ENCODE measurements at regions not wholly inside any gene's neighbourhood (a gene's known extent, or its start where the extent isn't known, plus 50 kb on each side); places are given as distances from the start of the nearest gene placed in this dataset.

GRCh38 chr6:15906420-15907016 lies 222.4 kb upstream of the MYLIP start:
- Histone ChIP-seq H3K9me3 (ENCODE audit: control insufficient read depth, insufficient read depth, low read length) (no peaks in the 10 kb centered on the region), H3K27me3 (ENCODE audit: control insufficient read depth, insufficient read depth, low read length) (no peaks in the 10 kb centered on the region), H3K36me3 (ENCODE audit: control insufficient read depth, insufficient read depth, low read length) (no peaks in the 10 kb centered on the region), H3K4me1 (ENCODE audit: control insufficient read depth, insufficient read depth, low read length) (peaks cover 15% of the 10 kb centered on the region; the same call in 1 of the 2 replicates), H3K4me3 (ENCODE audit: low read length) (no peak overlapping the region), H3K27ac (ENCODE audit: low read length) (no peak overlapping the region)
- no CpG with 5 or more reads among the region's 10 CpGs for WGBS (ENCODE audit: insufficient coverage, insufficient read length)
- no peak for DNase-seq (ENCODE audit: low read depth, low spot score)

GRCh38 chr6:15905488-15906419 lies 223.1 kb upstream of the MYLIP start:
- H3K9me3 ChIP-seq (ENCODE audit: control insufficient read depth, insufficient read depth, low read length): no peaks in the 10 kb centered on the region
- no peak overlapping the region for H3K27ac ChIP-seq (ENCODE audit: low read length)
- H3K4me1 ChIP-seq (ENCODE audit: control insufficient read depth, insufficient read depth, low read length): peaks cover 16% of the 10 kb centered on the region; the same call in 1 of the 2 replicates
- WGBS (ENCODE audit: insufficient coverage, insufficient read length): no CpG with 5 or more reads among the region's 8 CpGs
- no peaks in the 10 kb centered on the region for H3K27me3 ChIP-seq (ENCODE audit: control insufficient read depth, insufficient read depth, low read length)
- DNase-seq (ENCODE audit: low read depth, low spot score): no peak
- no peaks in the 10 kb centered on the region for H3K36me3 ChIP-seq (ENCODE audit: control insufficient read depth, insufficient read depth, low read length)
- no peak overlapping the region for H3K4me3 ChIP-seq (ENCODE audit: low read length)

GRCh38 chr6:15904651-15905376 lies 224.1 kb upstream of the MYLIP start:
- H3K27ac ChIP-seq (ENCODE audit: low read length): no peak overlapping the region
- DNase-seq (ENCODE audit: low read depth, low spot score): no peak
- no peak overlapping the region for H3K4me3 ChIP-seq (ENCODE audit: low read length)
- no CpG with 5 or more reads among the region's 6 CpGs for WGBS (ENCODE audit: insufficient coverage, insufficient read length)
- H3K4me1 ChIP-seq (ENCODE audit: control insufficient read depth, insufficient read depth, low read length): peaks cover 15% of the 10 kb centered on the region; the same call in 1 of the 2 replicates
- no peaks in the 10 kb centered on the region for H3K36me3 ChIP-seq (ENCODE audit: control insufficient read depth, insufficient read depth, low read length)
- H3K27me3 ChIP-seq (ENCODE audit: control insufficient read depth, insufficient read depth, low read length): no peaks in the 10 kb centered on the region
- H3K9me3 ChIP-seq (ENCODE audit: control insufficient read depth, insufficient read depth, low read length): no peaks in the 10 kb centered on the region

GRCh38 chr6:15901141-15902115 lies 227.5 kb upstream of the MYLIP start:
- H3K4me1 ChIP-seq (ENCODE audit: control insufficient read depth, insufficient read depth, low read length): peaks cover 16% of the 10 kb centered on the region
- H3K4me3 ChIP-seq (ENCODE audit: low read length): no peak overlapping the region
- WGBS (ENCODE audit: insufficient coverage, insufficient read length): no CpG with 5 or more reads among the region's 13 CpGs
- H3K9me3 ChIP-seq (ENCODE audit: control insufficient read depth, insufficient read depth, low read length): no peaks in the 10 kb centered on the region
- no peak overlapping the region for H3K27ac ChIP-seq (ENCODE audit: low read length)
- DNase-seq (ENCODE audit: low read depth, low spot score): no peak
- H3K27me3 ChIP-seq (ENCODE audit: control insufficient read depth, insufficient read depth, low read length): no peaks in the 10 kb centered on the region
- no peaks in the 10 kb centered on the region for H3K36me3 ChIP-seq (ENCODE audit: control insufficient read depth, insufficient read depth, low read length)

GRCh38 chr6:15898693-15899092 lies 230.2 kb upstream of the MYLIP start:
- DNase-seq (ENCODE audit: low read depth, low spot score): no peak
- Histone ChIP-seq H3K4me3 (ENCODE audit: low read length) (no peak overlapping the region), H3K27me3 (ENCODE audit: control insufficient read depth, insufficient read depth, low read length) (no peaks in the 10 kb centered on the region), H3K36me3 (ENCODE audit: control insufficient read depth, insufficient read depth, low read length) (no peaks in the 10 kb centered on the region), H3K9me3 (ENCODE audit: control insufficient read depth, insufficient read depth, low read length) (no peaks in the 10 kb centered on the region), H3K27ac (ENCODE audit: low read length) (no peak overlapping the region), H3K4me1 (ENCODE audit: control insufficient read depth, insufficient read depth, low read length) (peaks cover 9% of the 10 kb centered on the region)
- no CpG with 5 or more reads among the region's 1 CpG for WGBS (ENCODE audit: insufficient coverage, insufficient read length)

- no peak overlapping the region for H3K4me3 ChIP-seq (ENCODE audit: low read length)
- no CpG with 5 or more reads among the region's 8 CpGs for WGBS (ENCODE audit: insufficient coverage, insufficient read length)
- H3K36me3 ChIP-seq (ENCODE audit: control insufficient read depth, insufficient read depth, low read length): no peaks in the 10 kb centered on the region
- H3K4me1 ChIP-seq (ENCODE audit: control insufficient read depth, insufficient read depth, low read length): peaks cover 9% of the 10 kb centered on the region
- no peaks in the 10 kb centered on the region for H3K9me3 ChIP-seq (ENCODE audit: control insufficient read depth, insufficient read depth, low read length)
- no peaks in the 10 kb centered on the region for H3K27me3 ChIP-seq (ENCODE audit: control insufficient read depth, insufficient read depth, low read length)
- DNase-seq (ENCODE audit: low read depth, low spot score): no peak
- H3K27ac ChIP-seq (ENCODE audit: low read length): no peak overlapping the region
Observed at GRCh38 chr6:15897063-15897876, 231.6 kb upstream of the MYLIP start.

GRCh38 chr6:15894973-15895725 lies 232.3 kb upstream of the DTNBP1 start:
- WGBS (ENCODE audit: insufficient coverage, insufficient read length): no CpG with 5 or more reads among the region's 4 CpGs
- peak overlapping the region; percentile 66 for H3K27ac ChIP-seq (ENCODE audit: low read length)
- H3K4me1 ChIP-seq (ENCODE audit: control insufficient read depth, insufficient read depth, low read length): peaks cover 7% of the 10 kb centered on the region
- DNase-seq (ENCODE audit: low read depth, low spot score): no peak
- no peaks in the 10 kb centered on the region for H3K9me3 ChIP-seq (ENCODE audit: control insufficient read depth, insufficient read depth, low read length)
- no peak overlapping the region for H3K4me3 ChIP-seq (ENCODE audit: low read length)
- H3K36me3 ChIP-seq (ENCODE audit: control insufficient read depth, insufficient read depth, low read length): no peaks in the 10 kb centered on the region
- H3K27me3 ChIP-seq (ENCODE audit: control insufficient read depth, insufficient read depth, low read length): no peaks in the 10 kb centered on the region

GRCh38 chr6:15893556-15894253 lies 230.9 kb upstream of the DTNBP1 start:
- H3K36me3 ChIP-seq (ENCODE audit: control insufficient read depth, insufficient read depth, low read length): no peaks in the 10 kb centered on the region
- no peaks in the 10 kb centered on the region for H3K27me3 ChIP-seq (ENCODE audit: control insufficient read depth, insufficient read depth, low read length)
- H3K9me3 ChIP-seq (ENCODE audit: control insufficient read depth, insufficient read depth, low read length): no peaks in the 10 kb centered on the region
- no CpG with 5 or more reads among the region's 5 CpGs for WGBS (ENCODE audit: insufficient coverage, insufficient read length)
- DNase-seq (ENCODE audit: low read depth, low spot score): peak; percentile 70
- H3K27ac ChIP-seq (ENCODE audit: low read length): peak overlapping the region; percentile 78
- peaks cover 7% of the 10 kb centered on the region for H3K4me1 ChIP-seq (ENCODE audit: control insufficient read depth, insufficient read depth, low read length)
- no peak overlapping the region for H3K4me3 ChIP-seq (ENCODE audit: low read length)

Data from iPS DF 6.9 (cell line).